HG02610 (cell line): ENCODE measurements at regions not wholly inside any gene's neighbourhood (a gene's known extent, or its start where the extent isn't known, plus 50 kb on each side); places are given as distances from the start of the nearest gene placed in this dataset.

Experiments used
- ATAC-seq: cut with Tn5 transposase; IDR thresholded peaks from one replicate; pipeline ENCODE4 v1.9.1; 2021; ENCODE audit warnings: mild to moderate bottlenecking, moderate library complexity; ENCODE audit not compliant: unreplicated experiment

GRCh38 chr4:166602068-166602467 is 632.2 kb downstream of the SPOCK3 start:
- ATAC-seq: no peak

- ATAC-seq: no peak
These were observed 611.8 kb downstream of the SPOCK3 start for GRCh38 chr4:166622425-166622977.

GRCh38 chr4:166625018-166625637 is 609.2 kb downstream of the SPOCK3 start:
- peak; percentile 80 for ATAC-seq

- ATAC-seq: no peak
These were observed 605.8 kb downstream of the SPOCK3 start for GRCh38 chr4:166628454-166628853.

DNA sequence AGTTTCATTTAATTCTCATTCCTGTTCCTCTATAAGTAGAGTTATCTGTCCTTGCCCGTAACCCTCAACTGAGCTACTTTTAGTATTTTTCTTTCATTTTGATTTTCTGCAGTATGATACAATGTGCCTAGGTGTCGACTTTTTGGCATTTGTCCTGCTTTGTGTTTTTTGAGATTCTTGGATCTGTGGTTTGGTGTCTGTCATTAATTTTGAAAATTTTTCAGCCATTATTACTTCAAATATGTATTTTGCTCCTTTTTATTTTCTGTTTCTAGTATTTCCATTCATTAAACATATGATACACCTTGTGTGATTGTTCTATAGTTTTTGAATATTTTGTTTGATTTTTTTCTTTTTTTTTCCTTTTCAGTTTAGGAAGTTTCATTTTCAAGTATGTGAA is 598.9 kb downstream of the SPOCK3 start:
- ATAC-seq: no peak

DNA sequence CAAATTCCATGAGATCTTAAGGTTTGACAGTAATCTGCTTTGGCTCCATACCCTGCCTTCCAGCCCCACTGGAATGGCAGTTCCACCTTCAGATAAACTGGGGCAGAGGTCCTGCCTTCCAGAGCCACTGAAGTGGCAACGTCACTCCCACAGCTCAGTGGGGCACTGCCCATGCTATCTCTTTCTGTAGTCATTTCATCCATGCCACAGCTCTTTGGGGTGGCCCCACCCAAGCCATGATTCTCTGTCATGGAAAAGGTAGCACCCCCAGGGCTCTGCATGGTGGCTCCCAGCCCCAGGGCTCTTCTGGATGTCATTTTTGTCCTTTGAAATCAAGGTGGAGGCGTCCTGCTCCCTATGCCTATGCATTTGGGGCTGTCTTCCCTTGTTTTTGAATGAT is 596.5 kb downstream of the SPOCK3 start:
- ATAC-seq: no peak

GRCh38 chr4:166655231-166655630 is 579.1 kb downstream of the SPOCK3 start:
- ATAC-seq: no peak

DNA sequence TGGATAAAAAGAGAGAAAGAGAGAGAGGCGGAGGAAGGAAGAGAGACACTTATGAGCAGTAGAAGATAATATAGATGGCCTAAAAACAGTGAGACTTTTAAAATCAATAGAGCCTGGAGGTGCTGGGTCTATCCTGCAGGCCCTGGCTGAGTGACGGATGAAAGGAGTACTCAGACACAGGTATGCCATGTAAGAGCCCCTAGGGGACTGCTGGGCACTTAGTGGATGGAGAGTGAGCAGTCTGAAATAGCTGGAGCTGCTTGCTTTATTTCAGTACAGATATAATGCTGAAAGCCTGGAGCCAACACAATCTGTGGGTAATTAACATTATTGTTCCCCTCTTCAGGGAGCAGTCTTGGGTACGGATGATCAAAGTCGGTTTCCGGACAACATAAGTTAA is 578.6 kb downstream of the SPOCK3 start:
- no peak for ATAC-seq

GRCh38 chr4:166657261-166657660 is 577.0 kb downstream of the SPOCK3 start:
- no peak for ATAC-seq

DNA sequence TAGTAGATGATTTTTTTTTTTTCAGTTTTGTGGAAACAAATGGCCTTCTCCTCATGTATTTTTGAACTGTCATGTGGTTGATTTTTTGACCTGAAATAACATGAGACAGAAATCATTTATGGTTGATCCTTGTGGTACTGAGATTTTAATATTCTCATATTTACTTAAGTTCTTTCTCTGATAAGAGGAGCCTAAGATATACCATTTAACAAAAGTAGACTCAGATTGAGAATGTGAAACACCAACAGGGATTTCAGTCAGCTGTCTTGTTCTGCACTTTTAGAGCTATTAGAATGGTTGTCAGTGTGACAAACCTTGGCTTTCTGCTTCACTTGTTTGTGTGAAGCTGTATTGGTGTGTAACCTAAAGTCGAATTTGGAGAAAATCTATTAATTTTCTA is 575.7 kb downstream of the SPOCK3 start:
- ATAC-seq: no peak

- ATAC-seq: peak; percentile 98
These were observed 571.9 kb downstream of the SPOCK3 start for GRCh38 chr4:166662266-166662843.

DNA sequence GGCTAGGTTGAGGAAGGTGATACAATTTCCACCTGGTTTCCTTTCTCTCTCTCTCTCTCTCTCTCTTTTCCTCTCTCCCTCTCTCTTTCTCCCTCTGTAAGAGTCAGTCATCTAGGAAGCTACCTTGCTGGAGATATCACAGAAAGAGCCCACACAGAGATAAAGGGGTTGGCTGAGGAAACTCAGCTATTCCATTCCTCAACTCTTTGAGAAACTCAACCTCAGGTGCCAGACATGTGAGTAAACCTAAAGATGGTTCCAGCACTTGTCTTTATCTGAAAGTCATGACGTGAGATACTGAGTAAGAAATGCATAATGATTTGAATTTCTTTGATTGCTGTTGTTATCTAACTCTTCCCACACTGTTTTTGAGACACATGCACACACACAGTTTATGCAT is 564.0 kb downstream of the SPOCK3 start:
- ATAC-seq: no peak

DNA sequence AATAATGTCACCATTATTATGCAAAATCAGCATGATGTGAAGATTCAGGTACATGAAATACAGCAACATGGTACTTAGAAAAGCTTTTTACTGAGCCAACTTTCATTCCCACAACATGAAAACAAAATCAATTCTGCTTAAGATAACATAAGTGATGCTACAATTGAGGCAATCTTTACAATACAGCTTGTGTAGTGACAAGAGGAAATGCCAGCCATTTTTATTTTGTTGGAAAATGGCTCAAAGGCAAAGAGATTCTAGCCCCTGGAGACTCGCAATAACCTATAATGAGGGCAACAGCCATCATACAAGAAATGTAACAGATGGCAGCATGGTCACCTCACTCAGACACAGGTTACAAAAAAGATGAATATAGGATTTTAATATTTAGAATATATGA is 560.4 kb downstream of the SPOCK3 start:
- no peak for ATAC-seq

- ATAC-seq: no peak
These were observed 558.9 kb downstream of the SPOCK3 start for GRCh38 chr4:166675411-166675810.

GRCh38 chr4:166680796-166681195 is 553.5 kb downstream of the SPOCK3 start:
- no peak for ATAC-seq

GRCh38 chr4:166682200-166682599 is 552.1 kb downstream of the SPOCK3 start:
- ATAC-seq: no peak
